SK-N-SH treated with all-trans-retinoic acid at 6 μM for 48 hours (cell line): ENCODE measurements at regions not wholly inside any gene's neighbourhood (a gene's known extent, or its start where the extent isn't known, plus 50 kb on each side); places are given as distances from the start of the nearest gene placed in this dataset.

ENCODE experiments used
- ATAC-seq: fragments of 200-7000 bp; cut with Tn5 transposase; 3 replicates; pipeline ENCODE4 v1.9.1; 2020; ENCODE audit warnings: mild to moderate bottlenecking, moderate library complexity
- ARNTL ChIP-seq: fragments of 450-650 bp; formaldehyde crosslinking; IDR thresholded peaks from 2 replicates; pipeline ENCODE4 v1.5.0; 2020; ENCODE audit warnings: low read depth, mild to moderate bottlenecking, moderate library complexity, borderline replicate concordance
- BACH2 ChIP-seq: fragments of 250-450 bp; sonication (Bioruptor Pico); IDR thresholded peaks from 2 replicates; pipeline ENCODE4 v1.9.0; 2021; ENCODE audit warnings: mild to moderate bottlenecking, borderline replicate concordance
- CSDC2 ChIP-seq: fragments of 250-450 bp; sonication (Bioruptor Pico); IDR thresholded peaks from 2 replicates; pipeline ENCODE4 v1.5.0; 2020; ENCODE audit warnings: mild to moderate bottlenecking, moderate library complexity
- ESRRG ChIP-seq: fragments of 250-450 bp; sonication (Bioruptor Pico); IDR thresholded peaks from 2 replicates; pipeline ENCODE4 v1.6.1; 2021; ENCODE audit warnings: mild to moderate bottlenecking
- ISL1 ChIP-seq: fragments of 250-450 bp; sonication (Bioruptor Pico); IDR thresholded peaks from 2 replicates; pipeline ENCODE4 v2.1.2; 2022; ENCODE audit warnings: mild to moderate bottlenecking, moderate library complexity
- OSR1 ChIP-seq: fragments of 250-450 bp; sonication (Bioruptor Pico); IDR thresholded peaks from 2 replicates; pipeline ENCODE4 v1.8.0; 2022; ENCODE audit warnings: moderate library complexity, mild to moderate bottlenecking, inconsistent platforms
- PPARA ChIP-seq: fragments of 250-450 bp; sonication (Bioruptor Pico); IDR thresholded peaks from 2 replicates; pipeline ENCODE4 v1.5.0; 2020; ENCODE audit warnings: mild to moderate bottlenecking, borderline replicate concordance
- RARB ChIP-seq: fragments of 250-450 bp; sonication (Bioruptor Pico); IDR thresholded peaks from 2 replicates; pipeline ENCODE4 v1.8.0; 2021; ENCODE audit warnings: mild to moderate bottlenecking, moderate library complexity
- SNAI2 ChIP-seq: fragments of 250-450 bp; sonication (Bioruptor Pico); IDR thresholded peaks from 2 replicates; pipeline ENCODE4 v1.5.0; 2020; ENCODE audit warnings: mild to moderate bottlenecking, moderate library complexity
- TCF4 ChIP-seq: fragments of 250-450 bp; sonication (Bioruptor Pico); IDR thresholded peaks from 2 replicates; pipeline ENCODE4 v1.8.0; 2021; ENCODE audit warnings: mild to moderate bottlenecking, moderate library complexity, borderline replicate concordance
- TOX ChIP-seq: fragments of 250-450 bp; sonication (Bioruptor Pico); IDR thresholded peaks from 2 replicates; pipeline ENCODE4 v1.8.0; 2021; ENCODE audit warnings: mild to moderate bottlenecking, moderate library complexity, borderline replicate concordance
- ZC3H10 ChIP-seq: fragments of 250-450 bp; sonication (Bioruptor Pico); IDR thresholded peaks from 2 replicates; pipeline ENCODE4 v1.5.1; 2021; ENCODE audit warnings: mild to moderate bottlenecking, moderate library complexity
- ZFP3 ChIP-seq: fragments of 250-450 bp; sonication (Bioruptor Pico); IDR thresholded peaks from 2 replicates; pipeline ENCODE4 v1.5.0; 2020; ENCODE audit warnings: mild to moderate bottlenecking, moderate library complexity
- ZNF70 ChIP-seq: fragments of 450-650 bp; formaldehyde crosslinking; IDR thresholded peaks from 2 replicates; pipeline ENCODE4 v1.5.0; 2020; ENCODE audit warnings: mild to moderate bottlenecking, moderate library complexity
- ZNF8 ChIP-seq: fragments of 450-650 bp; formaldehyde crosslinking; IDR thresholded peaks from 2 replicates; pipeline ENCODE4 v1.5.0; 2020; ENCODE audit warnings: mild to moderate bottlenecking, moderate library complexity
- TF ChIP-seq, protein P1 (sequence below): fragments of 250-450 bp; sonication (Bioruptor Pico); IDR thresholded peaks from 2 replicates; pipeline ENCODE4 v1.5.1; 2021; ENCODE audit warnings: mild to moderate bottlenecking, moderate library complexity
- TF ChIP-seq, protein P2 (sequence below): fragments of 250-450 bp; sonication (Bioruptor Pico); IDR thresholded peaks from 2 replicates; pipeline ENCODE4 v1.8.0; 2020; ENCODE audit warnings: mild to moderate bottlenecking, moderate library complexity, borderline replicate concordance
- TF ChIP-seq, protein P3 (sequence below): fragments of 250-450 bp; sonication (Bioruptor Pico); IDR thresholded peaks from 2 replicates; pipeline ENCODE4 v1.5.0; 2020; ENCODE audit warnings: mild to moderate bottlenecking, moderate library complexity
- TF ChIP-seq, protein P4 (sequence below): fragments of 250-450 bp; sonication (Bioruptor Pico); IDR thresholded peaks from 2 replicates; pipeline ENCODE4 v1.5.1; 2020; ENCODE audit warnings: low read depth, mild to moderate bottlenecking, moderate library complexity

DNA sequence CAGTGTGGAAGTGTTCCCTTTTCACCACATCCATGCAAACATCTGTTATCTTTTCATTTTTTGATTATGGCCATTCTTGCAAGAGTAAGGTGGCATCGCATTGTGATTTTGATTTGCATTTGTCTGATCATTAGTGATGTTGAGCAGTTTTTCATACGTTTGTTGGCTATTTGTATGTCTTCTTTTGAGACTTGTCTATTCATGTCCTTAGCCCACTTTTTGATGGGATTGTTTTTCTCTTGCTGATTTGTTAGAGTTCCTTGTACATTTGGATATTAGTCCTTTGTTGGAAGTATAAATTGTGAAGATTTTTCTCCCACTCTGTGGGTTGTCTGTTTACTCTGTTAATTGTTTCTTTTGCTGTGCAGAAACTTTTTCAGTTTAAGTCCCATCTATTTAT lies 244.5 kb upstream of the PRICKLE1 start (continued):
- no peak for TF ChIP-seq TOX (CRISPR knock-in tag)
- TF ChIP-seq ZC3H10: no peak
- no peak for TF ChIP-seq PPARA
- no peak for TF ChIP-seq OSR1
- TF ChIP-seq, protein P1, sequence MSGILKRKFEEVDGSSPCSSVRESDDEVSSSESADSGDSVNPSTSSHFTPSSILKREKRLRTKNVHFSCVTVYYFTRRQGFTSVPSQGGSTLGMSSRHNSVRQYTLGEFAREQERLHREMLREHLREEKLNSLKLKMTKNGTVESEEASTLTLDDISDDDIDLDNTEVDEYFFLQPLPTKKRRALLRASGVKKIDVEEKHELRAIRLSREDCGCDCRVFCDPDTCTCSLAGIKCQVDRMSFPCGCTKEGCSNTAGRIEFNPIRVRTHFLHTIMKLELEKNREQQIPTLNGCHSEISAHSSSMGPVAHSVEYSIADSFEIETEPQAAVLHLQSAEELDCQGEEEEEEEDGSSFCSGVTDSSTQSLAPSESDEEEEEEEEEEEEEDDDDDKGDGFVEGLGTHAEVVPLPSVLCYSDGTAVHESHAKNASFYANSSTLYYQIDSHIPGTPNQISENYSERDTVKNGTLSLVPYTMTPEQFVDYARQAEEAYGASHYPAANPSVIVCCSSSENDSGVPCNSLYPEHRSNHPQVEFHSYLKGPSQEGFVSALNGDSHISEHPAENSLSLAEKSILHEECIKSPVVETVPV: no peak

DNA sequence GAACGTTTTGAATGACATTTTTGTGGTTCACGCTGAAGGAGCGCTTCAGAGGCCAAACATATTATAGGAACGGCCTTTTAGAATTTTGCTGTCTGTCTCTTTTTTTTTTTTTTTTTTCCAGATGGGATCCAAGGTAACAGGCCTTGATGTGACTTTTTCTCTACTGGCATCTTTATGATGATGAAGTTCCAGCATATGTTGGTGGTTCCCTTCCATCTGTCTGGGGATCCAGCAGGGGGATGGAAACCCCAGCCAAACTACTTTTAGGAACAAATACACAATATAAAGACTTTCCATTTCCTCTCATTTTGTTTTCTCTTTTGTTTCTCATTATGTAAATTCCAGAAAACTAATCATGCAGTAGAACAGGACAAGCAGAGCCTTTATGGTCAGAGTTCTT lies 239.3 kb upstream of the PRICKLE1 start:
- no peak for ATAC-seq
- TF ChIP-seq ZC3H10: no peak

DNA sequence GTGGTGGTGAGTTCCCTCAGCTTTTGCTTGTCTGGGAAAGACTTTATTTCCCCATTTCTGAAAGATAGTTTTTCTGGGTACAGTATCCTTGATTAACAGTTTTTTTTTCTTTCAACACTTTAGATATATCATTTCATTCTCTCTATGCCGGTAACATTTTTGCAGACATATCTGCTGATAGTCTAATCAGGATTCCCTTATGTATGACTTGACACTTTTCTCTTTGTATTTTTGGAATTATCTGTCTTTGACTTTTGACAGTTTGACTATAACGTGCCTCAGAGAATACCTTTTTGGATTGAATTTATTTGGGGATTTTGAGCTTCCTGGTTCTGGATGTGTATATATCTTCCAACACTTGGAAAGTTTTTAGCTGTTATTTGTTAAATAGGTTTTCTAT lies 234.8 kb upstream of the PRICKLE1 start:
- TF ChIP-seq ISL1 (CRISPR knock-in tag) (no peak), CSDC2 (CRISPR knock-in tag) (no peak), TCF4 (CRISPR knock-in tag) (no peak), ESRRG (no peak)
- ATAC-seq: no peak

DNA sequence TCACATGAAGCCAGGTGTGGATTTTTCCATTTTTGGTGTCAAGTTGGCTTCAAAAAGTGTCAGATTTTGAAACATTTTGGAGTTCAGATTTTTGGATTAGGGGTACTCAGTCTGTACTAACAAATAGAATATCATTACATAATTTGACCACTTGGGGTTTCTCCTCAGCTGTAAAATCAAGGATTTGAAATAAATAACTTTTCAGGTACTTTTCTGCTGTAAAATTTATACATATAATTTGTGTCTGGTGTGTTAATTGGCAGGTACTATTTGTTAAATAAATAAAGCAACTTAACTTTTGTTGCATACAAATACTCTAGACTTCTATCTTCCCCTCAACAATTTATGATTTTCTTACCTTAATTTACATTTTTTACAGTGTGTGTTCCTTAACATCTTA lies 234.1 kb upstream of the PRICKLE1 start:
- ATAC-seq: no peak

DNA sequence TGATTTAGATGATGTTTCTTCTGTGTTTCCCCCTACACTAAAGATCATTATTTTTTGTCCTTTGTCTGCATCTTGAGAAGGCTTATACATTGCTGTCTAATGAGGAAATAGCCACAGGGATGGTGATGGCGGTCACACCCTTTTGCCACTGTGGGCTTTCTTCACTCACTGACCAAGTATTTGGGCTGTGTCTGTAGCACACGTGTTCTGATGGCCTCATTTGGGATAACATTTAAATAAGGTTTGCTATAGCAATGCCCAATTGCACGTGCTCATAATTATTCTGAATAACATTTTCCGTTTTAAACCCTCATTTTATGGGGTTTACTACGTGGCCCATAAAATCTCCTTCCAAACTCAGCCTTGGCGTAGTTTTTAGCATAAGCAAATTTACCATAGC lies 230.3 kb upstream of the PRICKLE1 start:
- no peak for ATAC-seq
- TF ChIP-seq BACH2 (no peak), ISL1 (CRISPR knock-in tag) (no peak), PPARA (no peak), ZNF8 (CRISPR knock-in tag) (no peak), RARB (CRISPR knock-in tag) (no peak)
- TF ChIP-seq, protein P2, sequence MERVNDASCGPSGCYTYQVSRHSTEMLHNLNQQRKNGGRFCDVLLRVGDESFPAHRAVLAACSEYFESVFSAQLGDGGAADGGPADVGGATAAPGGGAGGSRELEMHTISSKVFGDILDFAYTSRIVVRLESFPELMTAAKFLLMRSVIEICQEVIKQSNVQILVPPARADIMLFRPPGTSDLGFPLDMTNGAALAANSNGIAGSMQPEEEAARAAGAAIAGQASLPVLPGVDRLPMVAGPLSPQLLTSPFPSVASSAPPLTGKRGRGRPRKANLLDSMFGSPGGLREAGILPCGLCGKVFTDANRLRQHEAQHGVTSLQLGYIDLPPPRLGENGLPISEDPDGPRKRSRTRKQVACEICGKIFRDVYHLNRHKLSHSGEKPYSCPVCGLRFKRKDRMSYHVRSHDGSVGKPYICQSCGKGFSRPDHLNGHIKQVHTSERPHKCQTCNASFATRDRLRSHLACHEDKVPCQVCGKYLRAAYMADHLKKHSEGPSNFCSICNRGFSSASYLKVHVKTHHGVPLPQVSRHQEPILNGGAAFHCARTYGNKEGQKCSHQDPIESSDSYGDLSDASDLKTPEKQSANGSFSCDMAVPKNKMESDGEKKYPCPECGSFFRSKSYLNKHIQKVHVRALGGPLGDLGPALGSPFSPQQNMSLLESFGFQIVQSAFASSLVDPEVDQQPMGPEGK (CRISPR knock-in tag): no peak
- TF ChIP-seq, protein P3, sequence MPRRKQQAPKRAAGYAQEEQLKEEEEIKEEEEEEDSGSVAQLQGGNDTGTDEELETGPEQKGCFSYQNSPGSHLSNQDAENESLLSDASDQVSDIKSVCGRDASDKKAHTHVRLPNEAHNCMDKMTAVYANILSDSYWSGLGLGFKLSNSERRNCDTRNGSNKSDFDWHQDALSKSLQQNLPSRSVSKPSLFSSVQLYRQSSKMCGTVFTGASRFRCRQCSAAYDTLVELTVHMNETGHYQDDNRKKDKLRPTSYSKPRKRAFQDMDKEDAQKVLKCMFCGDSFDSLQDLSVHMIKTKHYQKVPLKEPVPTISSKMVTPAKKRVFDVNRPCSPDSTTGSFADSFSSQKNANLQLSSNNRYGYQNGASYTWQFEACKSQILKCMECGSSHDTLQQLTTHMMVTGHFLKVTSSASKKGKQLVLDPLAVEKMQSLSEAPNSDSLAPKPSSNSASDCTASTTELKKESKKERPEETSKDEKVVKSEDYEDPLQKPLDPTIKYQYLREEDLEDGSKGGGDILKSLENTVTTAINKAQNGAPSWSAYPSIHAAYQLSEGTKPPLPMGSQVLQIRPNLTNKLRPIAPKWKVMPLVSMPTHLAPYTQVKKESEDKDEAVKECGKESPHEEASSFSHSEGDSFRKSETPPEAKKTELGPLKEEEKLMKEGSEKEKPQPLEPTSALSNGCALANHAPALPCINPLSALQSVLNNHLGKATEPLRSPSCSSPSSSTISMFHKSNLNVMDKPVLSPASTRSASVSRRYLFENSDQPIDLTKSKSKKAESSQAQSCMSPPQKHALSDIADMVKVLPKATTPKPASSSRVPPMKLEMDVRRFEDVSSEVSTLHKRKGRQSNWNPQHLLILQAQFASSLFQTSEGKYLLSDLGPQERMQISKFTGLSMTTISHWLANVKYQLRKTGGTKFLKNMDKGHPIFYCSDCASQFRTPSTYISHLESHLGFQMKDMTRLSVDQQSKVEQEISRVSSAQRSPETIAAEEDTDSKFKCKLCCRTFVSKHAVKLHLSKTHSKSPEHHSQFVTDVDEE (CRISPR knock-in tag): no peak
- TF ChIP-seq, protein P1: no peak

More for the DNA sequence above, 234.1 kb upstream of the PRICKLE1 start:
- TF ChIP-seq ESRRG (no peak), ARNTL (CRISPR knock-in tag) (no peak), SNAI2 (CRISPR knock-in tag) (no peak), TCF4 (CRISPR knock-in tag) (no peak), ZFP3 (CRISPR knock-in tag) (no peak), OSR1 (no peak), ZNF70 (CRISPR knock-in tag) (no peak)
- TF ChIP-seq, protein P4, sequence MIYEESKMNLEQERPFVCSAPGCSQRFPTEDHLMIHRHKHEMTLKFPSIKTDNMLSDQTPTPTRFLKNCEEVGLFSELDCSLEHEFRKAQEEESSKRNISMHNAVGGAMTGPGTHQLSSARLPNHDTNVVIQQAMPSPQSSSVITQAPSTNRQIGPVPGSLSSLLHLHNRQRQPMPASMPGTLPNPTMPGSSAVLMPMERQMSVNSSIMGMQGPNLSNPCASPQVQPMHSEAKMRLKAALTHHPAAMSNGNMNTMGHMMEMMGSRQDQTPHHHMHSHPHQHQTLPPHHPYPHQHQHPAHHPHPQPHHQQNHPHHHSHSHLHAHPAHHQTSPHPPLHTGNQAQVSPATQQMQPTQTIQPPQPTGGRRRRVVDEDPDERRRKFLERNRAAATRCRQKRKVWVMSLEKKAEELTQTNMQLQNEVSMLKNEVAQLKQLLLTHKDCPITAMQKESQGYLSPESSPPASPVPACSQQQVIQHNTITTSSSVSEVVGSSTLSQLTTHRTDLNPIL (CRISPR knock-in tag): no peak
